D721Med (cell line): ENCODE measurements at regions not wholly inside any gene's neighbourhood (a gene's known extent, or its start where the extent isn't known, plus 50 kb on each side); places are given as distances from the start of the nearest gene placed in this dataset.

Experiments
- DNase-seq: peaks from one replicate; pipeline ENCODE4 v3.0.0; 2011; ENCODE audit warnings: low spot score; ENCODE audit not compliant: insufficient read length
- FAIRE-seq: peaks from 2 replicates; lab custom pipeline; 2011; peaks lifted over from hg19 to GRCh38; lab: Jason Lieb, UNC
- TF ChIP-seq, protein P1 (sequence below): IDR thresholded peaks from 2 replicates; pipeline ENCODE4 v1.5.1; 2012; ENCODE audit warnings: mild to moderate bottlenecking, control low read depth; ENCODE audit not compliant: insufficient read depth; ENCODE audit errors: missing control alignments

GRCh38 chr9:75529463-75529862, 361.0 kb upstream of the PCSK5 start:
- DNase-seq, result no peak

DNA sequence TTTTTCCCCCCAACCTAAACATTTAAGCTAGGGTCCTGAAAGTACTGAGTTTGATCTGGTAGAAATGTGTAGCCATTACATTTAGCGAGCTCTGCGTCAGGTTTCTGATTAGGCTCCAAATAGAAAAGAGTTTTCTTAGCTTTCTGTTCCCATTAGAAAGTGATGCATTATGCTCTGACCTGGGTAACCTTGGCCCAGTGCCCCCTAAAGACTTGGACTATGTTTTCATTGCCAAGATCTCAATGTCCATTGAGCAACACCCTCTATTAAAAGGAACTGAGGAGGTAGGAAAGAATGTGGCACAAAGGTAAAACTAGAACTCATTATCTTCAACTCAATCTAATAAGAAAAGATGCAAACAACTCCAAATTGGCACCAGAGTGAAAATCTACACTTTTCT, 358.9 kb upstream of the PCSK5 start:
- FAIRE-seq, result no peak
- DNase-seq, result no peak
- TF ChIP-seq, protein P1, sequence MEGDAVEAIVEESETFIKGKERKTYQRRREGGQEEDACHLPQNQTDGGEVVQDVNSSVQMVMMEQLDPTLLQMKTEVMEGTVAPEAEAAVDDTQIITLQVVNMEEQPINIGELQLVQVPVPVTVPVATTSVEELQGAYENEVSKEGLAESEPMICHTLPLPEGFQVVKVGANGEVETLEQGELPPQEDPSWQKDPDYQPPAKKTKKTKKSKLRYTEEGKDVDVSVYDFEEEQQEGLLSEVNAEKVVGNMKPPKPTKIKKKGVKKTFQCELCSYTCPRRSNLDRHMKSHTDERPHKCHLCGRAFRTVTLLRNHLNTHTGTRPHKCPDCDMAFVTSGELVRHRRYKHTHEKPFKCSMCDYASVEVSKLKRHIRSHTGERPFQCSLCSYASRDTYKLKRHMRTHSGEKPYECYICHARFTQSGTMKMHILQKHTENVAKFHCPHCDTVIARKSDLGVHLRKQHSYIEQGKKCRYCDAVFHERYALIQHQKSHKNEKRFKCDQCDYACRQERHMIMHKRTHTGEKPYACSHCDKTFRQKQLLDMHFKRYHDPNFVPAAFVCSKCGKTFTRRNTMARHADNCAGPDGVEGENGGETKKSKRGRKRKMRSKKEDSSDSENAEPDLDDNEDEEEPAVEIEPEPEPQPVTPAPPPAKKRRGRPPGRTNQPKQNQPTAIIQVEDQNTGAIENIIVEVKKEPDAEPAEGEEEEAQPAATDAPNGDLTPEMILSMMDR, result no peak

More at GRCh38 chr9:75529463-75529862, 361.0 kb upstream of the PCSK5 start:
- TF ChIP-seq, protein P1, result no peak
- no peak for FAIRE-seq

- FAIRE-seq (no peak), DNase-seq (no peak)
- TF ChIP-seq, protein P1, result no peak
Observed at GRCh38 chr9:75532233-75533050, 358.0 kb upstream of the PCSK5 start.

GRCh38 chr9:75539523-75539922, 350.9 kb upstream of the PCSK5 start:
- DNase-seq (no peak), FAIRE-seq (no peak)
- TF ChIP-seq, protein P1, result no peak

- DNase-seq (no peak), FAIRE-seq (no peak)
- TF ChIP-seq, protein P1, result no peak
Observed at GRCh38 chr9:75540185-75540584, 350.3 kb upstream of the PCSK5 start.

- FAIRE-seq, result no peak
- TF ChIP-seq, protein P1, result no peak
Observed at GRCh38 chr9:75541734-75542133, 348.7 kb upstream of the PCSK5 start.

DNA sequence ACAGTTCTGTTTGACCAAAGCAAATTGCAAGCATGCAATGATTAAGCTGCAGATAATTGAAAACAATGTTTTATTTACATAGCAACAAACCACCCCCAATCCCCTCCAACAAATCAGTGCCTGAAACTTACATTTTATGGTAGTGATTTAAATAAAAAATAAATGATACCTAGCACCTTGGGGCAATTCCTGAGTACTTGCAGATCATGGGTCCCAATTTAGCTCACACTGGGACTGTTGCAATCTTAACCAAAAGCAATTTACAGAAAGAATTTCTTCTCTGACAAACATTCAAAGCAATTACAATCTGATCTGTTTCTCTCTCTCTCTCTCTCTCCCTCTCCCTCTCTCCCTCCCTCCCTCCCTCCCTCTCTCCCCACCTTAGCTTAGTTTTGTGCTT, 345.7 kb upstream of the PCSK5 start:
- DNase-seq, result no peak
- FAIRE-seq, result no peak
- TF ChIP-seq, protein P1, result no peak

More at GRCh38 chr9:75541734-75542133, 348.7 kb upstream of the PCSK5 start:
- no peak for DNase-seq
